ENCODE measurements at regions not wholly inside any gene's neighbourhood (a gene's known extent, or its start where the extent isn't known, plus 50 kb on each side); places are given as distances from the start of the nearest gene placed in this dataset.

DNA sequence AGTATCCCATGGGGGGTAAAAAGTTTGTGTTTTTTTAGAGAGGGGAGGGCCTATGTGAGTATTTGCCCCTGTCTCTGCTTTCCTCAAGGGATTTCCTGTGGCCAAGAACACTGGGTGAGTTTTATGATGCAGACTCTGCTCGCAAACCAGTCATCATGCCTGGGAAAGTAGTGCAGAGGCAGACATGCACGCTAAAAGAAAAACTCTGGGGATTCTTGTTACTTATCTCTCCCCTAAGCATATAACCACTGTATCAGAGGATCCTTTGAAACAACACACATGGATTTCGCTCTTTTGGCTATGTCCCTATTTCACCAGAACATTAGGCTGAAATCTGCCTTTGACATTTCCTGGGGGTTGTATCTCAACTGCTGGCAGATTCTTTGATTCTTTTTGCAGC, 1845.8 kb upstream of the SEL1L start:
- H3K4me1 ChIP-seq (ENCODE audit: insufficient read depth, low read length): no peaks in the 10 kb centered on the region
- no peak for TF ChIP-seq EZH2 (IDR thresholded peaks at IDR 0.05; ENCODE audit: borderline replicate concordance, low read depth, low read length, severe bottlenecking)
- TF ChIP-seq, protein P1, sequence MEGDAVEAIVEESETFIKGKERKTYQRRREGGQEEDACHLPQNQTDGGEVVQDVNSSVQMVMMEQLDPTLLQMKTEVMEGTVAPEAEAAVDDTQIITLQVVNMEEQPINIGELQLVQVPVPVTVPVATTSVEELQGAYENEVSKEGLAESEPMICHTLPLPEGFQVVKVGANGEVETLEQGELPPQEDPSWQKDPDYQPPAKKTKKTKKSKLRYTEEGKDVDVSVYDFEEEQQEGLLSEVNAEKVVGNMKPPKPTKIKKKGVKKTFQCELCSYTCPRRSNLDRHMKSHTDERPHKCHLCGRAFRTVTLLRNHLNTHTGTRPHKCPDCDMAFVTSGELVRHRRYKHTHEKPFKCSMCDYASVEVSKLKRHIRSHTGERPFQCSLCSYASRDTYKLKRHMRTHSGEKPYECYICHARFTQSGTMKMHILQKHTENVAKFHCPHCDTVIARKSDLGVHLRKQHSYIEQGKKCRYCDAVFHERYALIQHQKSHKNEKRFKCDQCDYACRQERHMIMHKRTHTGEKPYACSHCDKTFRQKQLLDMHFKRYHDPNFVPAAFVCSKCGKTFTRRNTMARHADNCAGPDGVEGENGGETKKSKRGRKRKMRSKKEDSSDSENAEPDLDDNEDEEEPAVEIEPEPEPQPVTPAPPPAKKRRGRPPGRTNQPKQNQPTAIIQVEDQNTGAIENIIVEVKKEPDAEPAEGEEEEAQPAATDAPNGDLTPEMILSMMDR (IDR thresholded peaks at IDR 0.05; ENCODE audit: borderline replicate concordance, extremely low read depth, low read length, poor library complexity, severe bottlenecking): no peak
- H3K27me3 ChIP-seq (ENCODE audit: insufficient read depth, low read length, poor library complexity): no peaks in the 10 kb centered on the region
- no peaks in the 10 kb centered on the region for H4K20me1 ChIP-seq (ENCODE audit: insufficient read depth, low read length)
- peaks cover 3% of the 10 kb centered on the region for H3K9me3 ChIP-seq (ENCODE audit: insufficient read depth, low read length, severe bottlenecking)
- no peaks in the 10 kb centered on the region for H3K36me3 ChIP-seq (ENCODE audit: insufficient read depth, low read length)
- ATAC-seq (ENCODE audit: insufficient read depth, low read depth): no peak
- no peak overlapping the region for H3K4me3 ChIP-seq (ENCODE audit: low read depth in 1 of 2, low read length in 2 of 2)
- DNase-seq: no peak
- H2AFZ ChIP-seq (ENCODE audit: low read depth, low read length): no peak overlapping the region
- H3K4me2 ChIP-seq (ENCODE audit: insufficient read depth, low read length): no peak overlapping the region
- no peaks in the 10 kb centered on the region for H3K79me2 ChIP-seq (ENCODE audit: insufficient read depth, low read length)
- H3K27ac ChIP-seq (ENCODE audit: low read length): no peak overlapping the region
- no peak overlapping the region for H3K9ac ChIP-seq (ENCODE audit: low read depth, low read length)

DNA sequence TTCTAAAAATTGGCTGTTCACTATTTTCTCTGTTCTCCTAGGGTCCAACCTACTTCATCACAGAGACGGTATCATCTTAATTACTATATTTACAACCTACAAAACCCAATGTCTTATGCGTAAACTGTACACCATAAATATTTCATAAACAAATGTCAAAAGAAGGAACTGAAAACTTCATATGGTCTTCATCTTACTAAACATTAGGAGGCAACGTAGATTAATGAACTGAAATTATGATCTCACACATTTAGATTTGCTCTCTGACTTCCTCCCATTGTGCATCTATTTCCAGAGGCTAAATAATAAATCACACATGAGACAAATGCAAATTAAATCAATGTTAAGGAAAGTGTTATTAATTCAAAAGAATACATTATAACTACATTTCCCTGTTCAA, 1850.6 kb upstream of the SEL1L start:
- ATAC-seq (ENCODE audit: insufficient read depth, low read depth): no peak
- H3K79me2 ChIP-seq (ENCODE audit: insufficient read depth, low read length): no peaks in the 10 kb centered on the region
- H3K4me1 ChIP-seq (ENCODE audit: insufficient read depth, low read length): no peaks in the 10 kb centered on the region
- DNase-seq: no peak
- H3K9ac ChIP-seq (ENCODE audit: low read depth, low read length): no peak overlapping the region
- H3K4me3 ChIP-seq (ENCODE audit: low read depth in 1 of 2, low read length in 2 of 2): no peak overlapping the region
- H3K36me3 ChIP-seq (ENCODE audit: insufficient read depth, low read length): no peaks in the 10 kb centered on the region
- H3K4me2 ChIP-seq (ENCODE audit: insufficient read depth, low read length): no peak overlapping the region
- no peaks in the 10 kb centered on the region for H3K27me3 ChIP-seq (ENCODE audit: insufficient read depth, low read length, poor library complexity)
- TF ChIP-seq, protein P1 (IDR thresholded peaks at IDR 0.05; ENCODE audit: borderline replicate concordance, extremely low read depth, low read length, poor library complexity, severe bottlenecking): no peak
- no peak for TF ChIP-seq EZH2 (IDR thresholded peaks at IDR 0.05; ENCODE audit: borderline replicate concordance, low read depth, low read length, severe bottlenecking)
- H4K20me1 ChIP-seq (ENCODE audit: insufficient read depth, low read length): no peaks in the 10 kb centered on the region
- H3K9me3 ChIP-seq (ENCODE audit: insufficient read depth, low read length, severe bottlenecking): no peaks in the 10 kb centered on the region
- no peak overlapping the region for H3K27ac ChIP-seq (ENCODE audit: low read length)
- H2AFZ ChIP-seq (ENCODE audit: low read depth, low read length): no peak overlapping the region

DNA sequence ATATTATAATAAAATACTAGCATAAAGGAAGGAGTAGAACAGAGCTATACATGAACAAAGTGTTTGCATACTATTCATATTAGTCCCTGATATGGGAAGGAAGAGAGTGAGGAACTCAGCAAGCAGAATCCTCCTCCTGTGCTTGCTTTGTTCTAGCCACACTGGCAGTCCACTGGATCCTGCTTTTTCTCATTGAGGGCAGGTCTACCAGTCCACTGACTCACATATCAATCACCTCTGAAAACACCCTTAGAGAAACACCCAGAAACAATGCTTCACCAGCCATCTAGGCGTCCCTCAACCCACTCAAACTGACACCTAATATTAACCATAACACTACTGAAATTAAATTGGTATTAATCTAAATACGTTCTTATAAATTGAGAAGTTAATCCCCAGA, 1861.7 kb upstream of the SEL1L start:
- ATAC-seq (ENCODE audit: insufficient read depth, low read depth): no peak

More for the DNA sequence above, 1861.7 kb upstream of the SEL1L start:
- Histone ChIP-seq H2AFZ (ENCODE audit: low read depth, low read length) (no peak overlapping the region), H3K4me2 (ENCODE audit: insufficient read depth, low read length) (no peak overlapping the region), H3K36me3 (ENCODE audit: insufficient read depth, low read length) (no peaks in the 10 kb centered on the region), H3K4me1 (ENCODE audit: insufficient read depth, low read length) (no peaks in the 10 kb centered on the region), H3K4me3 (ENCODE audit: low read depth in 1 of 2, low read length in 2 of 2) (no peak overlapping the region), H3K9ac (ENCODE audit: low read depth, low read length) (no peak overlapping the region), H3K9me3 (ENCODE audit: insufficient read depth, low read length, severe bottlenecking) (no peaks in the 10 kb centered on the region), H3K79me2 (ENCODE audit: insufficient read depth, low read length) (no peaks in the 10 kb centered on the region), H4K20me1 (ENCODE audit: insufficient read depth, low read length) (no peaks in the 10 kb centered on the region), H3K27me3 (ENCODE audit: insufficient read depth, low read length, poor library complexity) (no peaks in the 10 kb centered on the region), H3K27ac (ENCODE audit: low read length) (no peak overlapping the region)
- no peak for TF ChIP-seq EZH2 (IDR thresholded peaks at IDR 0.05; ENCODE audit: borderline replicate concordance, low read depth, low read length, severe bottlenecking)
- TF ChIP-seq, protein P1 (IDR thresholded peaks at IDR 0.05; ENCODE audit: borderline replicate concordance, extremely low read depth, low read length, poor library complexity, severe bottlenecking): no peak
- DNase-seq: no peak

All from DND-41 (cell line).